ENCODE measurements at regions not wholly inside any gene's neighbourhood (a gene's known extent, or its start where the extent isn't known, plus 50 kb on each side); places are given as distances from the start of the nearest gene placed in this dataset.

GRCh38 chr7:81514546-81514945, 255.3 kb downstream of the HGF start:
- 55% methylated on average over 3 of the region's 3 CpGs for WGBS

DNA sequence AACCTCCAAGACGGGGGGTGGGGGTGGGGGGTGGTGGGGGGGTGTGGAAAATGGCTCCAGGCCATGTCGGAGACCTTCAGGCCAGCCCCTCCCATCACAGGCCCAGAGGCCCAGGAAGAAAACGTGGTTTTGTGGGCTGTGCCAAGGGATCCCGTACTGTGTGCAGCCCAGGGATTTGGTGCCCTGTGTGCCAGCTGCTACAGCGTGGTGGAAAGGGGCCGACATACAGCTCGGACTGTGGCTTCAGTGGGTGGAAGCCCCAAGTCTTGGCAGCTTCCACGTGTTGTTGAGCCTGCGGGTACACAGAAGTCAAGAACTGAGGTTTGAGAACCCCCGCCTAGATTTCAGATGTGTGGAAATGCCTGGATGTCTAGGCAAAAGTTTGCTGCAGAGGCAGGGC, 259.7 kb downstream of the HGF start:
- no peak for DNase-seq (ENCODE audit: low spot score in 2 of 2)
- Histone ChIP-seq H3K27ac (no peak overlapping the region), H3K27me3 (no peaks in the 10 kb centered on the region), H3K4me3 (no peak overlapping the region), H3K36me3 (no peaks in the 10 kb centered on the region), H3K4me1 (no peaks in the 10 kb centered on the region), H3K9me3 (no peaks in the 10 kb centered on the region)
- TF ChIP-seq POLR2A (IDR thresholded peaks at IDR 0.05) (no peak), POLR2AphosphoS5 (IDR thresholded peaks at IDR 0.05) (no peak), CTCF (IDR thresholded peaks at IDR 0.05) (no peak), EP300 (IDR thresholded peaks at IDR 0.05) (no peak)
- 66% methylated on average over 6 of the region's 10 CpGs for WGBS

More at GRCh38 chr7:81514546-81514945, 255.3 kb downstream of the HGF start:
- no peak for DNase-seq (ENCODE audit: low spot score in 2 of 2)
- TF ChIP-seq CTCF (IDR thresholded peaks at IDR 0.05): no peak
- no peak for TF ChIP-seq POLR2AphosphoS5 (IDR thresholded peaks at IDR 0.05)
- Histone ChIP-seq H3K27ac (no peak overlapping the region), H3K4me3 (no peak overlapping the region), H3K9me3 (no peaks in the 10 kb centered on the region), H3K36me3 (no peaks in the 10 kb centered on the region), H3K4me1 (no peaks in the 10 kb centered on the region), H3K27me3 (no peaks in the 10 kb centered on the region)

DNA sequence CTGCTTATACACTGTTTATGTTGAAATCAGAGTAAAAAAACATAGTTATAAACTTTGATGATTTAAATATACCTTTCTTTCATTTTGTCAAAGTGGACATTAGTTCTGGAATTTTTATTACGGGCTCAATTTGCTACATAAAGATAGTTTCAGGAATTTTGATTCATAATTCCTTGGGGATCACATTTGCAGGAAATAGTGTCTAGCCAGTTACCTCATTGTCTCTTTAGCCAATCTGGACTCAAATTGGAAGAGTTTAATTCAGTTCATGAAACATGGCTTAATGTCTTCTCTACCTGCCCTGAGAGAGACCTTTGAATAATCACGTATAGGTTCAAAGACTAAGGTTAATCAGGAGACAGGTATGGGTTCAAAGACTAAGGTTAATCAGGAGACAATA, 262.6 kb downstream of the HGF start:
- H3K27me3 ChIP-seq: no peaks in the 10 kb centered on the region
- no peaks in the 10 kb centered on the region for H3K36me3 ChIP-seq
- no peak overlapping the region for H3K4me3 ChIP-seq
- DNase-seq (ENCODE audit: low spot score in 2 of 2): no peak
- no peaks in the 10 kb centered on the region for H3K4me1 ChIP-seq
- H3K9me3 ChIP-seq: no peaks in the 10 kb centered on the region
- 70% methylated on average over 2 of the region's 2 CpGs for WGBS
- TF ChIP-seq POLR2AphosphoS5 (IDR thresholded peaks at IDR 0.05) (no peak), CTCF (IDR thresholded peaks at IDR 0.05) (no peak), EP300 (IDR thresholded peaks at IDR 0.05) (no peak), POLR2A (IDR thresholded peaks at IDR 0.05) (no peak)
- no peak overlapping the region for H3K27ac ChIP-seq

- H3K36me3 ChIP-seq: no peaks in the 10 kb centered on the region
- H3K27me3 ChIP-seq: no peaks in the 10 kb centered on the region
- WGBS: 17% methylated on average over 1 of the region's 1 CpG
- no peak for TF ChIP-seq EP300 (IDR thresholded peaks at IDR 0.05)
- no peak for TF ChIP-seq POLR2AphosphoS5 (IDR thresholded peaks at IDR 0.05)
- no peak for TF ChIP-seq POLR2A (IDR thresholded peaks at IDR 0.05)
- no peak for TF ChIP-seq CTCF (IDR thresholded peaks at IDR 0.05)
- H3K27ac ChIP-seq: no peak overlapping the region
- H3K4me1 ChIP-seq: no peaks in the 10 kb centered on the region
- no peak overlapping the region for H3K4me3 ChIP-seq
- no peak for DNase-seq (ENCODE audit: low spot score in 2 of 2)
- no peaks in the 10 kb centered on the region for H3K9me3 ChIP-seq
Measured at GRCh38 chr7:81506609-81507008, 263.2 kb downstream of the HGF start.

DNA sequence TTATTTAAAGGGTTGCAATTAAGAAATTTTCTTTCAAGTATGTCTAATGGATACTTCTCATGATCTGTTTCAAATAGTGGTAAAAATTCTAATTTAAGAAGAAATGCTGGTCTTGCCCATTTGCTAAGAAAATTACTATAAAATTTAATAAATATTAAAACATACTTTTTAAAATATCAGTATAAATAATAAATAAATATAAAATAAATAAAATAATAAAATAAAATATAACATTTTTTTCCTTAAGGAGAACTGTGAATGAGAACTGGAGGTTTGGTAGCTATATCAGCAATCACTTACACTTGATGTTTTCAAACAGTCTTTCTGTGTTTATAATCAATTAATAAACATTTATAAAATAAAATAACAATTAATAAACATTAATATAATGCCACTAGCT, 266.1 kb downstream of the HGF start:
- peaks cover 14% of the 10 kb centered on the region for H3K4me1 ChIP-seq
- no peak overlapping the region for H3K27ac ChIP-seq
- TF ChIP-seq POLR2AphosphoS5 (IDR thresholded peaks at IDR 0.05) (no peak), EP300 (IDR thresholded peaks at IDR 0.05) (no peak), POLR2A (IDR thresholded peaks at IDR 0.05) (no peak), CTCF (IDR thresholded peaks at IDR 0.05) (no peak)
- DNase-seq (ENCODE audit: low spot score in 2 of 2): no peak
- no peaks in the 10 kb centered on the region for H3K36me3 ChIP-seq
- no peak overlapping the region for H3K4me3 ChIP-seq
- H3K9me3 ChIP-seq: no peaks in the 10 kb centered on the region
- no peaks in the 10 kb centered on the region for H3K27me3 ChIP-seq

Measured in suprapubic skin (tissue), 4 donors.